HS-27A (cell line): ENCODE measurements at regions not wholly inside any gene's neighbourhood (a gene's known extent, or its start where the extent isn't known, plus 50 kb on each side); places are given as distances from the start of the nearest gene placed in this dataset.

ENCODE experiments used
- DNase-seq: peaks from one replicate; pipeline ENCODE4 v3.0.0-alpha.2; 2012; ENCODE audit warnings: low read depth, missing footprints

DNA sequence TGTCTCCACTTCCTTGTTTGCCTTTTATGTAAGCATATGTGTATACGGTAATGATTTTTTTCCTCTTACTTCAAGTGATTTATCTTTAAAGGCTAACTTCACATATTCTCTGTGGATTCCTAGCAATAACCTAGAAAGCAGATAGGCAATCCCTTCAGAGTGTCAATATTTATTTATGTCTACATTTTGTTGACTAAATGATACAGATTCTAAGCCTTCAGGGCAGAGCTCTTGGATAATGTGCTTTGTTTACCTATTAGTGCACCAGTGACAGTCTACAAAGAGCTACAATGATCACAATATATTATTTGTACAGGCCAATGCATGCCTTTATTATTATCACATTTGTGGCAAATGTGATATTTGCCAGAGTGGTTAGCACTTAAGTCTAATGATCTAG, 406.2 kb downstream of the EFNB2 start:
- DNase-seq, result no peak

- no peak for DNase-seq
Measured at GRCh38 chr13:106122234-106122633, 413.2 kb downstream of the EFNB2 start.

DNA sequence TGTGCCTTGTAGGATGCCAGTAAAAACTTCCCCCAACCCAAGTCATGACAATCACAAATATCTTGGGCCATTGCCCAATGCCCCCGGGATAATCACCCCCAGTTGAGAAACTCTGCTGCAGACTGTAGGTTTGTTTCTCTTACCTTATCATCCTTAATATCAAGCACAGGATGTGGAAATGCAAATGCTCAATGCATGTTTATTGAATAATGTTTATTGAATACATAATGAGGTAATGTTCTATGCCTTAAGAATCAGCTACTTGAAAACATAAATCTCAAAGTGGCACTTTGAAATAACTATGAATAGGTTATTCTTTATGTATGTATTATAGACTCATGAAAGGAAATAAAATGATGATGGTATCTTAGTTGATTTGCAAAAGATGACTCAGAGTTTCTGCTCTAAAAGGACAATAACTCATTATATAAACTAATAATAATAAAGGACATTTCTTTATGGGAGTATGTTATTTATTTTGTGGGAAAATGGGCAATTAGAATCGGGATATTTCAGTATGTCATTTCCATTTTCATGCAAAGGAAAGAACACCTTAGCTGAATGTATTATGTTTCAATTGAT, 414.2 kb downstream of the EFNB2 start:
- no peak for DNase-seq

- no peak for DNase-seq
Measured at GRCh38 chr13:106118996-106119395, 416.5 kb downstream of the EFNB2 start.

GRCh38 chr13:106118050-106118449, 417.4 kb downstream of the EFNB2 start:
- no peak for DNase-seq

- no peak for DNase-seq
Measured at GRCh38 chr13:106117640-106118039, 417.8 kb downstream of the EFNB2 start.

DNA sequence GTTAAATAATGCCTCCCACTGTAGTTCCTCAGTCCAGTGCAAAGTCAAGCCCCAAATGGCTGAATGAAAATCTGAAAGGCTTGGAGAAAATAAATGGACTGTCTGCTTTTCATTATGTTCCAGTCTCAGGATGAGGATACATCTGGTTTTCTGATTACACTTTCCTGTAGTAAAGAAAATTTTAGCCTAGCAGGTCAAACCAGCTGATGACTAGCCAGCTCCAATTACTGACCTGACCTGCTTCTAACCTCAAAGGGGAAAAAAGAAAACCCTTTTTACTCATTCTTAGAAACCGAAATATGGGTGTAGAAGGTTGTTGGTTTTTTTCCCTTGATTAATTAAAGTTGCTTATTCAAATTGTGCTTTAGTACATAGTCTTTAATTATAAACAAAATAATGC, 418.4 kb downstream of the EFNB2 start:
- no peak for DNase-seq

DNA sequence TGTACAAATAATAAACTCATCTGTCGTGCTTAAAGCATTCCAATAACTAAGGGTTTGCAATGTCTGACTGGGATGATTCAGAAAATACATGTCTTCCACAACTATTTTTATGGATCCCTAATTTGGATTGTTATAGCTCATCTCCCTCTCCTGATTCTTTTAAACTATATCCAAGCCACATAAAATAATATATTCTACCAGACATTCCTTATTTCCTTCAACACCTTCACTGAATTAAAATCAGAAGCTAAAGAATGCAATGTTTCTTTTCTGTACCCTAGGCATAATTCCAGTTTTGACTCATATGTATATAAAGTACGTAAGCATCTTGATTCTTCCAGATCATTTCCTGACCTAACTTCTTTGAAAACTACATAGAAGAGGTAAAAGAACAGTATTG, 420.4 kb downstream of the EFNB2 start:
- no peak for DNase-seq

DNA sequence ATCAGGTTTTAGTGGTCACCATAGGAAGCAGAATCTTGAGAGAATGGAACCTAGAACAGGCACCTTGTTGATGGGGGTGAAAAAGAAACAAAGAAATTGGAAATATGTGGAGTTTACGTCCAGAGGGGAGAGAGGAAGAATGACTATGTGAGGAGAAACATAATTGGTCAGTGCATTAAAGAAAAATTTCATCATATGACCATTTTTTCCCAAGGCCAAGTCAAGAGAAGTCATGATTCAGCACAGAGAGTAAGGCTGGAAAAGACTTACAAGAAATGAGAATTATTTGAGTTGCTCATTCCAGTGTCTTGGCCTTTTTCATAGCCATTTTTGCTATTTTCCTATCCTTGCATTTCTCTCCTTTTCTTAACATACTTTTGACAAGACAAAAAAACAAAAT, 421.7 kb downstream of the EFNB2 start:
- no peak for DNase-seq

DNA sequence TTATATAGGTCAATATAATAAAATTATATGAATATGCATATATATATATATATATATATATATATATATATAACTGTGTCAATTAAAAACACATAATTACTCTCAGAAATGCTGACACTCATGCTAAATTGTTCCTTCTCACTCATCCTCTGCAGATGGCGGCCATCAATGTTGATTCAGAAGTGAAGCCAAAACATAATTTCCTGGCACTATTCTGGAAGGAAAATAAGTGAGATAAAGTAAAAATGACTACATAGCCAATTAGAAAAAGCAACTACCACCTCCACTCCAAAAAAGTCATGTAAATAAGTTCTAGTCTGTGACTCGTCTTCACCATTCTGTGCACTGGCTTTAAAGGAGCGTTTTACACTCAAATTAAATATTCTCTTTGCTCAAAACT, 423.3 kb downstream of the EFNB2 start:
- DNase-seq, result no peak

DNA sequence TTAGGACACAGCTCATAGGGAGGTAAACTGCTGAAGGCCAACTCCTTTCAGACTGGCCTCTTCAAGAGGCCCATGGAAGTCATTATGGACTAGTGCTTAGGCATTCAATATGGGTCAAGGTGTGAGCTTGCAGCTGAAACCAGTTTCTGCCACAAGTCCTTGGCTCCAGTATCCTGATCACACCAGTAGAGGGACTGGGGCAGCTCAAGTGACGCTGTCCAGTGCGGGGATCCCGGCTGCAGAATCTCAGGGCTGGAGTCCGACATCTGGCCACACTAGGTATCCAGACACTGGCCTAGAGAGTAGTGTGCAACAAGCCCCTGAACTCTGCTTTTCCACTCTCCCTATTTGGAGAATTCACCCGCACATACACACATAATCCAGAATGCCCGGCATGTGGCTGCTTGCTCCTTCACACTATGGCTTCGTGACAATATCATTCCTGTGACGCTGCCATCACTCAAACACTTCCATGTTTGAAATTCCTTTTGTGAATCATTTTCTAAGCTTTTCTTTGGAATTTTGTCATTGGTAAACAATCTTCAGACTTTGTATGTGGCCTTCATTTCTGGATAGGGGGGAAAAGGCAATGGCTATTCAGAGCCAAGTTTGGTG, 425.1 kb downstream of the EFNB2 start:
- DNase-seq, result peak; percentile 73

DNA sequence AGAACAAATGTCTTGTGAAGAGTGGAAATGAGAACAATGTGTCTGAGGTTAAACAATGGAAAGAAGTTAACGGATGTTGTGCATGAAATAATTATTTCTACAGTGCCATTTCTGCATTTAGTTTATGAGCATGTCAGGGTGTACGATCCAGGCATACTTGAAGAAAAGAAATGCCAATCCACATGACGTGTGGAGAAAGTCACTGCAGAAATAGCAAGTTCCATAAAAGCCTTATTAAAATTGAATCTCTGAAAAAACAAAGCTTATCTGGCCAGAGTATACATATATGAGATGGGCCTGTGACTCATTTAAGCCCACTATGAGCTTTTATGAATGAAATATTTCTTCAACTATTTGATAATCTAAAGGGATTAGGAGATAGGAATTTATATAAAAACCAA, 426.1 kb downstream of the EFNB2 start:
- DNase-seq, result peak; percentile 69

GRCh38 chr13:106108346-106108745, 427.1 kb downstream of the EFNB2 start:
- no peak for DNase-seq

GRCh38 chr13:106107061-106107460, 428.4 kb downstream of the EFNB2 start:
- DNase-seq, result no peak

- DNase-seq, result no peak
Measured at GRCh38 chr13:106105153-106105552, 430.3 kb downstream of the EFNB2 start.

- DNase-seq, result peak; percentile 78
Measured at GRCh38 chr13:106104281-106104901, 431.1 kb downstream of the EFNB2 start.

DNA sequence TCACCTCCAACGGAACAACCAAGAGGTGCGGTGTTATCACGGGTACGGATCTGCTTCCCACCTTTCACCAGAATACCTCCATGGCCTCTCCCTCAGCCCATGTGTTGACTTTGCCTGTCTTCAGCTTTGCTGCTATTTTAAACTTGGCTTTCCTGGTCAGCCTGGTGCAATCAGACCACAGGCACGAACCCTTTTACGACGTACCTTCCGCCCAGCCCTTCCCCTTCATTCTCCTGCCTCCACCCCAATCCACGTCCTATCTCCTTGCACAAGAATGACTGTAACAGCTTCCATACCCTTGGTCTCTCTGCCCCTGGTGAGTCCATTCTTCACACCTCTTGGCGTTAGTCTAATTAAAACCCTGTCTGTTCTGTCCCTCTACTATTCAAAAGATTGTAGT, 431.7 kb downstream of the EFNB2 start:
- peak; percentile 51 for DNase-seq

DNA sequence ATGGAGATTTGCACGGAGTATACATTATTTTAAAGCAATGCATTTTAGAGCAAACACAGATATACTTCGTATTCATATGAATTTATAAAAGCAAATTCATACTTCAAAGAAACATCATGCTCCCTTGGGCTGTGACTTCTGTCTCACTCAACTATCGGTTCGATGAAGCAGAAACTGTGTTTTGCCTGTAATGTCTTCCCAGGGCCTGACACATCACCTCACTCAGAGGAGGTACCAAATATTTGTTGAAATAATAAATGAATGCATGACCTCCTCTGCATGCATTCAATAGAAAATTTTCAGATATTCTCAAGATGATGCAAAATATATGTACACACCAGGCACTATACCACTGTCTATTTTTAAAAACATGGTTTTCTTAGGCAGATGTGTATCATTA, 432.7 kb downstream of the EFNB2 start:
- DNase-seq, result no peak

DNA sequence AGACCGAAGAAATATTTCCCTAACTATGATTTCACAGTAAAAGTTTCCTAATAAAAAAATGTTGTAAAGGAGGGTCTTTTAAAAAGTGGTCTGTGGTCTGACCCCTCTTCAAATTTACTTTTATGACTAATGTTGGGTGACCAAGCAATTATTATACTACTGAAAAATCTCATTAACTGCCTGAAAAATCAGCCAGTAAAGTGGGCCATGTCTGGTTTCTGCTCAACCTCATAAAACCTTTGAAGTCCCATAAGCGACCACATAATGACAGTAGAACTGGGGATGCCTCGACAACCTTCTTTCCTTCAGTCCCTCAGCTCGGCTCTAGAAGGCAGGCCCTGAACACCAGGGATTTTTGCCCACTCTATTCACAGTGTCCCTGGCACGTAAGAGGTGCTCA, 434.3 kb downstream of the EFNB2 start:
- no peak for DNase-seq

DNA sequence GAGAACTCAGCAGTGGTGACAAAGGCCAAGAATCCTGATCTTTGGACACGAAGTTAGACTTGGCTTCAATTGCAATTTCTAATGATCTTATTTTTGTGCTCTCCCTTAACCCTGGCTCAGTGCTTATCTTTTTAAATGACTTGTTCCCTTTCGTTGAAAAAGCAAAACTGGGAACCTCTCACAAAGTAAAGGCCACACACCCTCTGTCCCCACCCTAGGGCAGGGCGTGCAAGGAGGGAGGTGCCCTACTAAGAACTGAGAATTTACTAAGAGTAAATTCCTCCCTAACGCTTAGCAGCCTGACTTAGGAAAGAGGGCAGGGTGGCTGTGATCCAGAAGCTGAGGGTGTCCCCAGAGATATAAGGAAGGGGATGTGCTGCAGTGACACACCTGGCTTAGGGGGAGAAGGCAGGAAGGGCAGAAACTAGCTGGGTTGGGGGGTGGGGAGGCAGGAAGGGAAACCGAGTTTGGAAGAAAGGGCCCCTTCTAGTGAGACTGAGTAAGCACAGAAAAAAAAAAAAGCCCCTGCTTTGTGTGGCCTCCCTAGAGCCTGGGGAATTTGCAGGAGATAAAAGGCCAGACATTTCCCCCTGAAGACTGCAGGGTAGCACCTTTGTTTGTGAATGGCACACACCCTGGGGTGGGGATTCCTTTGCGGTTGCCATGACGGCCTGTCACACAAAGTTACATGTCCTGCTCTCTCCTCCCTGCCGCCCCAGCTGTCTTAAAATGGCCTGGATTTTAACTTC, 435.1 kb downstream of the EFNB2 start:
- DNase-seq, result no peak

- no peak for DNase-seq
Measured at GRCh38 chr13:106099765-106100164, 435.7 kb downstream of the EFNB2 start.

- DNase-seq, result no peak
Measured at GRCh38 chr13:106098778-106099177, 436.7 kb downstream of the EFNB2 start.

DNA sequence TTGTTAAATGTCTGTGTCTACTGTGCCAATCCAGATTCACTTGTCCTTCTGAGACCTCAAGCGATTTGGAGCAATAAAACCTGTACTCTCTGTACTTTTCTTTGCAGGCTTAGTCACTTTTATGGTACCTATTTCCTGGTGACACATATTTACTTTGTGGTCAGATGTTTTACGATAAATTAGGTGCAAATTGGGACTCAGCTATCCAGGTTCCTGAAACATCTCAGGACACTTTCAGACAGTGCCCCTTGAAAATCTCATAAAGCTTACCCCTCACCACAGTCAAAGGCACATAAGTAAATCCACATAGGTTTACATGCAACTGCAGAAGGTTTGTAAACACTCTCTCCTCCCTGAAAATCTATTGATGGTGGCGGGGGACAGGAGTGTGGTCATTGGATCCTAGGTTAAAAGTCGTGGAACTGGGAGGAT, 438.8 kb downstream of the EFNB2 start:
- DNase-seq, result no peak
